ENCODE measurements at regions not wholly inside any gene's neighbourhood (a gene's known extent, or its start where the extent isn't known, plus 50 kb on each side); places are given as distances from the start of the nearest gene placed in this dataset.
"Not testable (repeated sequence)": the region's sequence is repeated elsewhere in the genome, so short reads cannot be mapped to it uniquely, and the experiment has no call there.

DNA sequence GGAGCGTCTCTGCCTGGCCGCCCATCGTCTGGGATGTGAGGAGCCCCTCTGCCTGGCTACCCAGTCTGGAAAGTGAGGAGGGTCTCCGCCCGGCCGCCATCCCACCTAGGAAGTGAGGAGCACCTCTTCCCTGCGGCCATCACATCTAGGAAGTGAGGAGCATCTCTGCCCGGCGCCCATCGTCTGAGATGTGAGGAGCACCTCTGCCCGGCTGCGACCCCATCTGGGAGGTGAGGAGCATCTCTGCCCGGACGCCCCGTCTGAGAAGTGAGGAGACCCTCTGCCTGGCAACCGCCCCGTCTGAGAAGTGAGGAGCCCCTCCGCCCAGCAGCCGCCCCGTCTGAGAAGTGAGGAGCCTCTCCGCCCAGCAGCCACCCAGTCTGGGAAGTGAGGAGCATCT, 84.5 kb downstream of the IDS start:
- not testable (repeated sequence) for H4K20me1 ChIP-seq (ENCODE audit: insufficient read depth, low read depth, low read length); H3K9me2 ChIP-seq (replicated peaks; ENCODE audit: insufficient read depth, low read length); H3K9ac ChIP-seq (ENCODE audit: low read length); H3K4me3 ChIP-seq (ENCODE audit: low read length); H3K4me2 ChIP-seq (ENCODE audit: low read depth, low read length, poor library complexity, severe bottlenecking); DNase-seq; H3K27me3 ChIP-seq (ENCODE audit: low read length); H2AFZ ChIP-seq (ENCODE audit: low read length); H3K27ac ChIP-seq (ENCODE audit: low read length); H3K79me2 ChIP-seq (ENCODE audit: low read length); H3K9me3 ChIP-seq (ENCODE audit: low read length); H3K36me3 ChIP-seq (ENCODE audit: insufficient read depth, low read length); H3K4me1 ChIP-seq (ENCODE audit: low read length)

DNA sequence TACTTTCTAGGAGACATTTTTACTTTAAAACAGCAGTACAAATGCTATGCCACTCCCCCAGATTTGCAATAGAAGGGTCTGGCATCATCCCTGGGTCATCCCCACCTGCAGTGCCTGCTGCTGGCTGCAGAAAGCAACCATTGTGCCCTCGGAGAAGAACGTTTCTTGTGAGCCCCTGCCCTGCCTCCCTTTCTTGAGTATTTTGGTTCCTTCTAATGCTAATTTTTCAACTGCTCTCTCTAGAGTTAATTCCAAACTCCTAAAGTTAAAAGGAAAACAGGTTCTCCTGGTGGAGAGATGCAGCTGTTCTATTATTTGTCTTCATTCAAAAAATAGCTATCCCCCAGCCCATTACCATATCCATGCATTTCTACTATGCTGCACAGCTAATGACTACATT, 107.1 kb downstream of the IDS start:
- Histone ChIP-seq H3K9me3 (ENCODE audit: low read length) (no peaks in the 10 kb centered on the region), H3K36me3 (ENCODE audit: insufficient read depth, low read length) (no peaks in the 10 kb centered on the region), H3K4me1 (ENCODE audit: low read length) (no peaks in the 10 kb centered on the region), H4K20me1 (ENCODE audit: insufficient read depth, low read depth, low read length) (no peaks in the 10 kb centered on the region), H3K4me2 (ENCODE audit: low read depth, low read length, poor library complexity, severe bottlenecking) (no peak overlapping the region), H3K9me2 (replicated peaks; ENCODE audit: insufficient read depth, low read length) (no peaks in the 10 kb centered on the region), H3K27me3 (ENCODE audit: low read length) (no peaks in the 10 kb centered on the region), H3K79me2 (ENCODE audit: low read length) (no peaks in the 10 kb centered on the region), H3K4me3 (ENCODE audit: low read length) (no peak overlapping the region), H3K27ac (ENCODE audit: low read length) (no peak overlapping the region), H3K9ac (ENCODE audit: low read length) (no peak overlapping the region), H2AFZ (ENCODE audit: low read length) (no peak overlapping the region)
- DNase-seq = no peak

DNA sequence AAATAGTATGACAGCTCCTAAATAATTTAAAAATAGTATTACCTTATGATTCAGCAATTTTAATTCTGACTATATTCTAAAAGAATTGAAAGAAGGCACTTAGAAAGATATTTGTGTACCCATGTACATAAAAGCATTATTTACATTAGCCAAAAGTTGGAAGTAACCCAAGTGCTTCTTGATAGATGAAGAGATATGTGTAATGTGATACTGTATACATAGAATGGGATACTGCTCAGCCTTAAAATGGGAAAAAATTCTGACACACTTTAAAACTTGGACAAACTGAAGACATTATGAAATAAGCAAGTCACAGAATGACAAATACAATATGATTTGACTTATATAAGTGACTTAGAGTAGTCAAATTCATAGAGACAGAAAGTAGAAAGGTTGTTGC, 112.2 kb downstream of the IDS start:
- no peaks in the 10 kb centered on the region for H4K20me1 ChIP-seq (ENCODE audit: insufficient read depth, low read depth, low read length)
- H3K9ac ChIP-seq (ENCODE audit: low read length) = no peak overlapping the region
- no peak overlapping the region for H2AFZ ChIP-seq (ENCODE audit: low read length)
- H3K4me3 ChIP-seq (ENCODE audit: low read length) = no peak overlapping the region
- H3K9me3 ChIP-seq (ENCODE audit: low read length) = no peaks in the 10 kb centered on the region
- no peaks in the 10 kb centered on the region for H3K79me2 ChIP-seq (ENCODE audit: low read length)
- no peaks in the 10 kb centered on the region for H3K27me3 ChIP-seq (ENCODE audit: low read length)
- H3K27ac ChIP-seq (ENCODE audit: low read length) = no peak overlapping the region
- no peaks in the 10 kb centered on the region for H3K4me1 ChIP-seq (ENCODE audit: low read length)
- H3K4me2 ChIP-seq (ENCODE audit: low read depth, low read length, poor library complexity, severe bottlenecking) = no peak overlapping the region
- no peak for DNase-seq
- no peaks in the 10 kb centered on the region for H3K36me3 ChIP-seq (ENCODE audit: insufficient read depth, low read length)
- no peaks in the 10 kb centered on the region for H3K9me2 ChIP-seq (replicated peaks; ENCODE audit: insufficient read depth, low read length)

DNA sequence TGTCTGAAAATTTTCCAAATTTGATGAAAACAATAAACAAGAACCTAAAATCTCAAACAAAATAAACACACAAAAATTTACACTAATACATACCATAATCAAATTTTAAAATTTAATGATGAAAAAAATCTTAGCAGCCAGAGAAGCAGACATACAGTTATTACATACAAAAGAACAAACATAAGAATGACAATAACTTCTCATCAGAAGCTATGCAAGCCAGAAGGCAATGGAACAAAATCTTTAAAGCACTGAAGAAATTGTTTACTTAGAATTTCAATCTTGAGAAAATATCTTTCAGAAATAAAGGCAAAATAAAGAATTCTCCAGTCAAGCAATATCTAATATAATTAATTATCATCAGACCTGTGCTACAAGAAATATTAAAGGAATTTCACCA, 121.3 kb downstream of the IDS start:
- Histone ChIP-seq H3K9me2 (replicated peaks; ENCODE audit: insufficient read depth, low read length) (no peaks in the 10 kb centered on the region), H3K4me2 (ENCODE audit: low read depth, low read length, poor library complexity, severe bottlenecking) (no peak overlapping the region), H3K9ac (ENCODE audit: low read length) (no peak overlapping the region), H3K27me3 (ENCODE audit: low read length) (0 out of 2 replicates have a peak, but pooled peaks cover 2% of the 10 kb centered on the region), H3K4me1 (ENCODE audit: low read length) (no peaks in the 10 kb centered on the region), H3K4me3 (ENCODE audit: low read length) (no peak overlapping the region), H4K20me1 (ENCODE audit: insufficient read depth, low read depth, low read length) (no peaks in the 10 kb centered on the region), H3K9me3 (ENCODE audit: low read length) (no peaks in the 10 kb centered on the region), H3K79me2 (ENCODE audit: low read length) (no peaks in the 10 kb centered on the region), H3K36me3 (ENCODE audit: insufficient read depth, low read length) (no peaks in the 10 kb centered on the region), H2AFZ (ENCODE audit: low read length) (no peak overlapping the region), H3K27ac (ENCODE audit: low read length) (no peak overlapping the region)
- DNase-seq = no peak

DNA sequence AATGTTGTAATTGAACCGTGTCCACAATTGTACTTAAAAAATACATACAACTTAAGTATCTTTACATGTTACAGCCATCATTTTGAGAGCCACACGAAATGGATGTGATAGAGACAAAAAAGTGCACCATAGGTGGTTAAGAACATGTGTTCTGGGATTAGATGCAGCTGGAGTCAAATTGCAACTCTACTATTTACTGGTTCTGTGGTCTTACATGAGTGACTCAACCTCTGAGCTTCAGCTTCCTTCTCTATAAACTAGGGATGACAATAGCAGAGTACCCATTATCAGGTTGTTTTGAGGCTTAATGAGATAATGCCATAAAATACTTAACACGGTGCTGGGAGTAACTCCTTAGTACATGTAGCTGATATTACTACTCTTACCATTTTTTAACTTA, 130.4 kb downstream of the IDS start:
- no peak overlapping the region for H3K4me2 ChIP-seq (ENCODE audit: low read depth, low read length, poor library complexity, severe bottlenecking)
- H3K27me3 ChIP-seq (ENCODE audit: low read length) = no peaks in the 10 kb centered on the region
- H3K27ac ChIP-seq (ENCODE audit: low read length) = no peak overlapping the region
- H3K36me3 ChIP-seq (ENCODE audit: insufficient read depth, low read length) = no peaks in the 10 kb centered on the region
- no peak overlapping the region for H3K4me3 ChIP-seq (ENCODE audit: low read length)
- no peaks in the 10 kb centered on the region for H3K9me3 ChIP-seq (ENCODE audit: low read length)
- H3K79me2 ChIP-seq (ENCODE audit: low read length) = no peaks in the 10 kb centered on the region
- no peak overlapping the region for H2AFZ ChIP-seq (ENCODE audit: low read length)
- no peaks in the 10 kb centered on the region for H3K4me1 ChIP-seq (ENCODE audit: low read length)
- no peaks in the 10 kb centered on the region for H3K9me2 ChIP-seq (replicated peaks; ENCODE audit: insufficient read depth, low read length)
- H3K9ac ChIP-seq (ENCODE audit: low read length) = no peak overlapping the region
- DNase-seq = no peak
- no peaks in the 10 kb centered on the region for H4K20me1 ChIP-seq (ENCODE audit: insufficient read depth, low read depth, low read length)

DNA sequence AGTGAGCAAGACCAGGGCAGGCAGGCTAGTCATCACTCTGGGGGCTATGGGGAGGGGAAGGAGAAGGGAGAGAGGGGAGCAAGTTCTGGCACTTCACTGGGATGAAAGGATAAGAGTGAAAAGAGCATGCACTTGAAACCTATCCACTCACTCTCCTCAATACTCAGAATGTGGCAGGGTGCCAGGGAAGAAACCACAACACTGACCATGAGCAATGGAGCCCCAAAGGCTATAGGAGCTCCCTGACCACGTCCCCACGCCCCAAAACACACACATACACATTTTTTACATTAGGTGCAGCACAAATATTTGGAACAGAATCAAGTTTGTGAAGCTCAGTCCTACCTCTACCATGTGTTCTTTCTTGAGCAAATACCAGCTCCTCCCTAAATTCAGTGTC, 132.2 kb downstream of the IDS start:
- Histone ChIP-seq H3K79me2 (ENCODE audit: low read length) (no peaks in the 10 kb centered on the region), H4K20me1 (ENCODE audit: insufficient read depth, low read depth, low read length) (no peaks in the 10 kb centered on the region), H2AFZ (ENCODE audit: low read length) (no peak overlapping the region), H3K9ac (ENCODE audit: low read length) (no peak overlapping the region), H3K36me3 (ENCODE audit: insufficient read depth, low read length) (no peaks in the 10 kb centered on the region), H3K9me3 (ENCODE audit: low read length) (no peaks in the 10 kb centered on the region), H3K4me3 (ENCODE audit: low read length) (no peak overlapping the region), H3K27ac (ENCODE audit: low read length) (no peak overlapping the region), H3K4me2 (ENCODE audit: low read depth, low read length, poor library complexity, severe bottlenecking) (no peak overlapping the region), H3K4me1 (ENCODE audit: low read length) (no peaks in the 10 kb centered on the region), H3K9me2 (replicated peaks; ENCODE audit: insufficient read depth, low read length) (no peaks in the 10 kb centered on the region), H3K27me3 (ENCODE audit: low read length) (no peaks in the 10 kb centered on the region)
- no peak for DNase-seq

DNA sequence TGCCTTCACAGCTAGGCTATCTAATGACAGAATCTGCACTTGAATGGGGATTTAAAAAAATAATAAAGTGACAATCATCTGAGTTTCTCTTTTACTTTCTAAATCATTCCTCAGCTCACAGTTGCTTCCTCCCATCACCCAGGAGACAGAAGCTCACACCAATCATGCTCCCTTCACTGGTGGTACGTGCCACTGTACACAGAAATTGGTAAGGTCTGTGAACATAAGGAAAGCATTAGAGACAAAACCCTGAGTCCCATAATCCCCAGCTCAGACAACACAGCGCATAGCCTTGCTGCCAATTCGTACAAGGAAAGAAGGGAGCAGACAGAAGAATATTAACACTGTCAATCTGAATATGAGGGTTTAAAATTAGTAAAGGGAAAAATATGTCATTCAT, 133.1 kb downstream of the IDS start:
- no peaks in the 10 kb centered on the region for H3K9me2 ChIP-seq (replicated peaks; ENCODE audit: insufficient read depth, low read length)
- H3K36me3 ChIP-seq (ENCODE audit: insufficient read depth, low read length) = no peaks in the 10 kb centered on the region
- no peak overlapping the region for H3K27ac ChIP-seq (ENCODE audit: low read length)
- DNase-seq = no peak
- H3K27me3 ChIP-seq (ENCODE audit: low read length) = no peaks in the 10 kb centered on the region
- no peak overlapping the region for H3K9ac ChIP-seq (ENCODE audit: low read length)
- no peak overlapping the region for H2AFZ ChIP-seq (ENCODE audit: low read length)
- no peaks in the 10 kb centered on the region for H3K4me1 ChIP-seq (ENCODE audit: low read length)
- no peaks in the 10 kb centered on the region for H3K79me2 ChIP-seq (ENCODE audit: low read length)
- no peaks in the 10 kb centered on the region for H3K9me3 ChIP-seq (ENCODE audit: low read length)
- no peak overlapping the region for H3K4me2 ChIP-seq (ENCODE audit: low read depth, low read length, poor library complexity, severe bottlenecking)
- H4K20me1 ChIP-seq (ENCODE audit: insufficient read depth, low read depth, low read length) = no peaks in the 10 kb centered on the region
- H3K4me3 ChIP-seq (ENCODE audit: low read length) = no peak overlapping the region

DNA sequence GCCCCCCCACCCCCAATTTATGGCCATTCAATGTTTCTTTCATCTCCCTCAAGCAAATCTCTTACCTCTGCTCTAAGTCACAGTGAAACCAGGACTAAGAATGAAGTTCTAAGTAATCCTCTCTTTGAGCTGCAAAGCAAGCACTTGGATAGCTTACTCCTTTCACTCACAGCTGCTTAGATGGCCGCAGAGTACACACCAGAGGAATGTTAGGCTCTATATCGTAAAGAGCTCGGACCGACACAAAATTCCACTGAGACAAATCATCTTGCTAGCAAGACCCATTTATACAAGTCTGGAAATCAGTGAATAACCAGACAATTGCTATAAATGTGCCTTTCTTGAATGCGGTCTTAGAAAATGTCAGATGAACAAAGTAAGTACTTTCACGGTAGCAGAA, 135.0 kb downstream of the IDS start:
- H3K36me3 ChIP-seq (ENCODE audit: insufficient read depth, low read length) = no peaks in the 10 kb centered on the region
- no peak overlapping the region for H3K4me3 ChIP-seq (ENCODE audit: low read length)
- no peak for DNase-seq
- no peaks in the 10 kb centered on the region for H3K4me1 ChIP-seq (ENCODE audit: low read length)
- H3K9ac ChIP-seq (ENCODE audit: low read length) = no peak overlapping the region
- H2AFZ ChIP-seq (ENCODE audit: low read length) = no peak overlapping the region
- H3K9me2 ChIP-seq (replicated peaks; ENCODE audit: insufficient read depth, low read length) = no peaks in the 10 kb centered on the region
- H3K27me3 ChIP-seq (ENCODE audit: low read length) = no peaks in the 10 kb centered on the region
- no peaks in the 10 kb centered on the region for H3K79me2 ChIP-seq (ENCODE audit: low read length)
- H4K20me1 ChIP-seq (ENCODE audit: insufficient read depth, low read depth, low read length) = no peaks in the 10 kb centered on the region
- H3K4me2 ChIP-seq (ENCODE audit: low read depth, low read length, poor library complexity, severe bottlenecking) = no peak overlapping the region
- H3K27ac ChIP-seq (ENCODE audit: low read length) = no peak overlapping the region
- H3K9me3 ChIP-seq (ENCODE audit: low read length) = no peaks in the 10 kb centered on the region

DNA sequence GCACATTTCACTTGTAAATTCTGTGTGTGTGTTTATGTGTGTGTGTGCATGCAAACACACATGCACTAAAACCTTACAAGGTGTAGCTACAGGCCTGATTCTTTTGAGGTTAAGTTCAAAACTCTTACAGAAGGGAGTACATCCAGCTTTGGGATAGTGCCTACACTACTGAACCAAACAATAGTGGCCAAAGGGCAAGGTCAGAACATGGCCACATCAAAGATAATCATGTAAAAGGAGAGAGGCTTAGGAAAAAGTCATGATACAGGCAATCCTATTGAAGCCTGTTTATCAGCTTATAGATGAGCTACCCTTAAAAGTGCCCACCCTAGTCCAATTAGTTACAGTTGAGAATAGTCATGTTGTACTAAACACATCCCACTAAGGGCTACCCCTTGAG, 139.6 kb downstream of the IDS start:
- no peaks in the 10 kb centered on the region for H3K79me2 ChIP-seq (ENCODE audit: low read length)
- H4K20me1 ChIP-seq (ENCODE audit: insufficient read depth, low read depth, low read length) = no peaks in the 10 kb centered on the region
- DNase-seq = no peak
- no peaks in the 10 kb centered on the region for H3K4me1 ChIP-seq (ENCODE audit: low read length)
- H3K27me3 ChIP-seq (ENCODE audit: low read length) = no peaks in the 10 kb centered on the region
- no peak overlapping the region for H3K9ac ChIP-seq (ENCODE audit: low read length)
- H2AFZ ChIP-seq (ENCODE audit: low read length) = no peak overlapping the region
- H3K4me2 ChIP-seq (ENCODE audit: low read depth, low read length, poor library complexity, severe bottlenecking) = no peak overlapping the region
- no peaks in the 10 kb centered on the region for H3K9me2 ChIP-seq (replicated peaks; ENCODE audit: insufficient read depth, low read length)
- H3K4me3 ChIP-seq (ENCODE audit: low read length) = no peak overlapping the region
- H3K9me3 ChIP-seq (ENCODE audit: low read length) = no peaks in the 10 kb centered on the region
- H3K27ac ChIP-seq (ENCODE audit: low read length) = no peak overlapping the region
- no peaks in the 10 kb centered on the region for H3K36me3 ChIP-seq (ENCODE audit: insufficient read depth, low read length)

Measured in Karpas-422 (cell line).